H9 (cell line): ENCODE measurements at regions not wholly inside any gene's neighbourhood (a gene's known extent, or its start where the extent isn't known, plus 50 kb on each side); places are given as distances from the start of the nearest gene placed in this dataset.

Experiments used
- DNase-seq: peaks from one replicate; pipeline ENCODE4 v3.0.0-alpha.2; 2017
- H2AFZ ChIP-seq: one replicate; pipeline ENCODE4 v1.6.1; 2013; ENCODE audit warnings: mild to moderate bottlenecking, low read length, control low read depth, moderate library complexity
- H2AK5ac ChIP-seq: 2 replicates; pipeline ENCODE4 v1.6.1; 2013; ENCODE audit warnings: low read length, control low read depth, mixed read lengths; ENCODE audit not compliant: insufficient read length
- H2BK120ac ChIP-seq: one replicate; pipeline ENCODE4 v1.6.1; 2013; ENCODE audit warnings: low read depth, mild to moderate bottlenecking, low read length, control low read depth, inconsistent platforms; ENCODE audit not compliant: poor library complexity, severe bottlenecking
- H2BK12ac ChIP-seq: 2 replicates; pipeline ENCODE4 v1.6.1; 2013; ENCODE audit warnings: low read length, control low read depth, mixed read lengths, low read depth; ENCODE audit not compliant: insufficient read length
- H2BK15ac ChIP-seq: 2 replicates; pipeline ENCODE4 v1.6.1; 2013; ENCODE audit warnings: low read depth, low read length, control low read depth
- H2BK20ac ChIP-seq: one replicate; pipeline ENCODE4 v1.6.1; 2013; ENCODE audit warnings: low read depth, mild to moderate bottlenecking, low read length, control low read depth, inconsistent platforms; ENCODE audit not compliant: poor library complexity, severe bottlenecking
- H2BK5ac ChIP-seq: 2 replicates; pipeline ENCODE4 v1.6.1; 2013; ENCODE audit warnings: low read length, control low read depth, mixed read lengths; ENCODE audit not compliant: insufficient read length
- H3K14ac ChIP-seq: 2 replicates; pipeline ENCODE4 v1.6.1; 2013; ENCODE audit warnings: low read length, control low read depth; ENCODE audit not compliant: insufficient read depth
- H3K18ac ChIP-seq: 2 replicates; pipeline ENCODE4 v1.6.1; 2013; ENCODE audit warnings: low read depth, mild to moderate bottlenecking, mixed read lengths, low read length, control low read depth; ENCODE audit not compliant: insufficient read length
- H3K23ac ChIP-seq: 2 replicates; pipeline ENCODE4 v1.6.1; 2013; ENCODE audit warnings: low read length, control low read depth, mixed read lengths, low read depth; ENCODE audit not compliant: insufficient read length
- H3K23me2 ChIP-seq: 2 replicates; pipeline ENCODE4 v1.6.1; 2013; ENCODE audit warnings: low read depth, mild to moderate bottlenecking, mixed read lengths, low read length, control low read depth; ENCODE audit not compliant: insufficient read length, poor library complexity, severe bottlenecking
- H3K27ac ChIP-seq: 2 replicates; pipeline ENCODE4 v1.5.1; 2013; ENCODE audit warnings: low read length, control low read depth, mixed read lengths, low read depth; ENCODE audit not compliant: insufficient read length
- H3K27me3 ChIP-seq: 2 replicates; pipeline ENCODE4 v1.6.1; 2013; ENCODE audit warnings: low read length, control low read depth, inconsistent platforms; ENCODE audit not compliant: insufficient read depth
- H3K4ac ChIP-seq: 2 replicates; pipeline ENCODE4 v1.6.1; 2013; ENCODE audit warnings: low read depth, mild to moderate bottlenecking, control low read depth, inconsistent platforms, low read length, moderate library complexity
- H3K4me1 ChIP-seq: 2 replicates; pipeline ENCODE4 v1.6.1; 2013; ENCODE audit warnings: low read length, control low read depth, inconsistent platforms; ENCODE audit not compliant: insufficient read depth
- H3K4me2 ChIP-seq: 2 replicates; pipeline ENCODE4 v1.6.1; 2013; ENCODE audit warnings: low read length, control low read depth, mixed read lengths; ENCODE audit not compliant: insufficient read length, insufficient read depth
- H3K56ac ChIP-seq: 2 replicates; pipeline ENCODE4 v1.6.1; 2013; ENCODE audit warnings: low read depth, mild to moderate bottlenecking, mixed read lengths, low read length, control low read depth; ENCODE audit not compliant: insufficient read length
- H3K79me1 ChIP-seq: 2 replicates; pipeline ENCODE4 v1.6.1; 2013; ENCODE audit warnings: low read depth, mild to moderate bottlenecking, moderate library complexity, low read length, control low read depth, inconsistent platforms; ENCODE audit not compliant: insufficient read depth, poor library complexity, severe bottlenecking
- H3K79me2 ChIP-seq: 2 replicates; pipeline ENCODE4 v1.6.1; 2013; ENCODE audit warnings: low read length, control low read depth, inconsistent platforms; ENCODE audit not compliant: insufficient read depth
- H3K9ac ChIP-seq: 2 replicates; pipeline ENCODE4 v1.6.1; 2013; ENCODE audit warnings: low read length, control low read depth, mixed read lengths; ENCODE audit not compliant: insufficient read length; ENCODE audit errors: extremely low read depth
- H3K9me3 ChIP-seq: one replicate; pipeline ENCODE4 v1.6.1; 2013; ENCODE audit warnings: low read depth, low read length, inconsistent platforms; ENCODE audit not compliant: control insufficient read depth
- H3T11ph ChIP-seq: one replicate; pipeline ENCODE4 v1.6.1; 2013; ENCODE audit warnings: mild to moderate bottlenecking, low read length, control low read depth, inconsistent platforms
- H4K20me1 ChIP-seq: one replicate; pipeline ENCODE4 v1.6.1; 2013; ENCODE audit not compliant: control insufficient read depth, insufficient read length, insufficient read depth
- H4K5ac ChIP-seq: 2 replicates; pipeline ENCODE4 v1.6.1; 2013; ENCODE audit warnings: low read depth, mild to moderate bottlenecking, mixed read lengths, low read length, control low read depth; ENCODE audit not compliant: insufficient read length
- H4K8ac ChIP-seq: replicated peaks from 2 replicates; pipeline ENCODE4 v1.6.1; 2013; ENCODE audit warnings: low read length, control low read depth, mixed read lengths, low read depth; ENCODE audit not compliant: insufficient read length
- H4K91ac ChIP-seq: 2 replicates; pipeline ENCODE4 v1.6.1; 2013; ENCODE audit warnings: low read depth, mild to moderate bottlenecking, moderate library complexity, mixed read lengths, low read length, control low read depth; ENCODE audit not compliant: insufficient read length
- H3K27ac Mint-ChIP-seq, 3 experiments: 2 replicates in 2 of 3; 3 replicates in 1 of 3; pipeline ENCODE4 v1.8.0; 2020 to 2021; ENCODE audit warnings: mixed read lengths in 3 of 3, mild to moderate bottlenecking in 1 of 3, moderate library complexity in 1 of 3
- H3K27me3 Mint-ChIP-seq: 2 replicates; pipeline ENCODE4 v1.8.0; 2021; ENCODE audit warnings: low read depth, mild to moderate bottlenecking, moderate library complexity, mixed read lengths
- H3K36me3 Mint-ChIP-seq, 3 experiments: 2 replicates in 2 of 3; 3 replicates in 1 of 3; pipeline ENCODE4 v1.8.0; 2020 to 2021; ENCODE audit warnings: low read depth in 3 of 3, mixed read lengths in 3 of 3; ENCODE audit not compliant: insufficient read depth in 1 of 3
- H3K4me1 Mint-ChIP-seq, 2 experiments: 2 replicates each; pipeline ENCODE4 v1.8.0; 2020; ENCODE audit warnings: mixed read lengths in 2 of 2
- H3K4me3 Mint-ChIP-seq, 2 experiments: 2 replicates in 1 of 2; 3 replicates in 1 of 2; pipeline ENCODE4 v1.8.0; 2020 to 2021; ENCODE audit warnings: mild to moderate bottlenecking in 2 of 2, mixed read lengths in 2 of 2, moderate library complexity in 1 of 2
- H3K9me3 Mint-ChIP-seq, 2 experiments: 2 replicates in 1 of 2; 3 replicates in 1 of 2; pipeline ENCODE4 v1.8.0; 2020; ENCODE audit warnings: mild to moderate bottlenecking in 2 of 2, mixed read lengths in 2 of 2, moderate library complexity in 1 of 2
- CTCF ChIP-seq: fragments of 200-600 bp; sonication (generic); conservative IDR thresholded peaks from 3 replicates; pipeline ENCODE4 v1.8.0; 2021; ENCODE audit warnings: antibody characterized with exemption, mild to moderate bottlenecking
- WGBS: extraction: QIAGEN DNeasy Blood & Tissue Kit; methylation state at CpG from one replicate; pipeline ENCODE4 v1.1.7; 2013; ENCODE audit warnings: missing lambda C conversion rate, low lambda C conversion rate, mixed read lengths; ENCODE audit not compliant: insufficient read length; ENCODE audit errors: extremely low coverage; 5-methylcytosine and 5-hydroxymethylcytosine counted together

- Histone ChIP-seq H4K20me1 (no peaks in the 10 kb centered on the region), H3K79me2 (no peaks in the 10 kb centered on the region), H3K23ac (no peak overlapping the region), H2BK120ac (no peak overlapping the region), H3K4me2 (no peak overlapping the region), H3K27me3 (no peaks in the 10 kb centered on the region), H3K23me2 (no peaks in the 10 kb centered on the region), H2BK20ac (no peak overlapping the region), H3K79me1 (no peaks in the 10 kb centered on the region), H4K5ac (no peak overlapping the region), H2AK5ac (no peak overlapping the region), H4K91ac (no peak overlapping the region), H3K9ac (no peak overlapping the region), H3K4ac (no peak overlapping the region), H3K56ac (no peak overlapping the region), H3T11ph (no peak overlapping the region), H3K4me1 (no peaks in the 10 kb centered on the region), H2BK15ac (no peak overlapping the region), H2AFZ (no peak overlapping the region), H2BK12ac (no peak overlapping the region), H3K27ac (no peak overlapping the region), H3K14ac (no peak overlapping the region), H4K8ac (no peak overlapping the region), H3K9me3 (no peaks in the 10 kb centered on the region), H2BK5ac (no peak overlapping the region), H3K18ac (no peak overlapping the region)
- Mint-ChIP-seq H3K27ac (no peak overlapping the region), H3K36me3 (no peaks in the 10 kb centered on the region), H3K27me3 (no peaks in the 10 kb centered on the region), H3K4me3 (no peak overlapping the region), H3K9me3 (no peaks in the 10 kb centered on the region), H3K4me1 (peaks cover 0 to 7% of the 10 kb centered on the region in 2 experiments; a peak in 2 of 4 replicates)
- no CpG with 5 or more reads among the region's 4 CpGs for WGBS
- TF ChIP-seq CTCF: no peak
- no peak for DNase-seq
These were observed 258.3 kb downstream of the SRGAP2C start for GRCh38 chr1:121443001-121443540.
